ENCODE measurements at regions not wholly inside any gene's neighbourhood (a gene's known extent, or its start where the extent isn't known, plus 50 kb on each side); places are given as distances from the start of the nearest gene placed in this dataset.

GRCh38 chr21:34263629-34264028 lies 100.2 kb upstream of the KCNE2 start:
- H3K79me2 ChIP-seq = no peaks in the 10 kb centered on the region
- H3K36me3 ChIP-seq (ENCODE audit: control insufficient read depth, insufficient read depth, low read length) = no peaks in the 10 kb centered on the region
- no peak for TF ChIP-seq CTCF (IDR thresholded peaks at IDR 0.05)
- no peak overlapping the region for H3K9ac ChIP-seq
- no peaks in the 10 kb centered on the region for H3K9me3 ChIP-seq (ENCODE audit: control insufficient read depth, low read length)
- no peaks in the 10 kb centered on the region for H3K4me1 ChIP-seq
- no peak overlapping the region for H3K4me2 ChIP-seq (ENCODE audit: low read length)
- H2AFZ ChIP-seq = no peak overlapping the region
- H3K4me3 ChIP-seq (ENCODE audit: low read depth, low read length) = no peak overlapping the region
- H3K27ac ChIP-seq = no peak overlapping the region
- H3K27me3 ChIP-seq (ENCODE audit: control insufficient read depth, insufficient read depth, low read length) = no peaks in the 10 kb centered on the region

DNA sequence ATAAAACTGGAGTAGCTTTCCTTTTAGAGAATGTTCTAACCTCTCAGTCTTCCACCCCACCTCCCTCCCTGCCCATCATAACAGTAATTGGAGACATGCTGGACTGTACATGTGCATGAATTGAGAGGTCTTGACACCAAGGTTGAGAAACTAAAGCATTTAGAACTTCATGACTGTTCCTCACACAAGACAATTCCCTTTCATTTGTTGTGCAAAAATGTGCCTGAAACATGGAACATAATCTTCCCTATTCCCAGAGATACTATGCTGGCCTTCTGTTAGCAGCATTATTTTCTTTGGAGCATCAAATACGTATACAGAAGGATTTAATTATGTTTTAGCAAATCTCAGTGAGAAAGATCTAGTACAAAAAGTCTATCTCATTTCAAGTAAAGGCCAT lies 97.5 kb upstream of the KCNE2 start:
- no peak overlapping the region for H3K9ac ChIP-seq
- H3K4me3 ChIP-seq (ENCODE audit: low read depth, low read length) = no peak overlapping the region
- no peak for TF ChIP-seq CTCF (IDR thresholded peaks at IDR 0.05)
- no peaks in the 10 kb centered on the region for H3K36me3 ChIP-seq (ENCODE audit: control insufficient read depth, insufficient read depth, low read length)
- no peaks in the 10 kb centered on the region for H3K9me3 ChIP-seq (ENCODE audit: control insufficient read depth, low read length)
- H3K27me3 ChIP-seq (ENCODE audit: control insufficient read depth, insufficient read depth, low read length) = no peaks in the 10 kb centered on the region
- no peak overlapping the region for H2AFZ ChIP-seq
- H3K4me2 ChIP-seq (ENCODE audit: low read length) = no peak overlapping the region
- no peak overlapping the region for H3K27ac ChIP-seq
- no peaks in the 10 kb centered on the region for H3K79me2 ChIP-seq
- no peaks in the 10 kb centered on the region for H3K4me1 ChIP-seq

DNA sequence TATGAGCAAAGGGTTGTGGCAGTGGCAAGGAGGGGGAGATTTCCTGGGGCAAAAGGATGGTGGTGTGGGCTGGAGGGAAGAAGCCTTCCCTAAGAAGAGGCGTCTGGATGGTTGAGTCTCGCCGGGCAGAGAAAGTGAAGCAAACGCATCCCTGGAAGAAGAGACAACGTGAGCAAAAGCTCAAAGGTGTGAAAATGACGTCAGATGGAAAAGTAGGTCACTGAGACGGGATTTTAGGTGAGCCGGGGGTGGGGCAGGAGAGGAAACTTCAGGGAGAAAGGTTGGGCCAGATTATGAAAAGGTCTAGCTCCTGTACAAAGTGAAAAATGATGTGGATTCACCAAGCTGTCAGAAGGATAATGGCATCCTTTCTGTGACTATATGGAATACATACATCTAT lies 95.3 kb upstream of the KCNE2 start:
- no peak overlapping the region for H2AFZ ChIP-seq
- no peak overlapping the region for H3K27ac ChIP-seq
- H3K79me2 ChIP-seq = no peaks in the 10 kb centered on the region
- H3K4me2 ChIP-seq (ENCODE audit: low read length) = no peak overlapping the region
- no peaks in the 10 kb centered on the region for H3K36me3 ChIP-seq (ENCODE audit: control insufficient read depth, insufficient read depth, low read length)
- H3K9me3 ChIP-seq (ENCODE audit: control insufficient read depth, low read length) = no peaks in the 10 kb centered on the region
- no peaks in the 10 kb centered on the region for H3K27me3 ChIP-seq (ENCODE audit: control insufficient read depth, insufficient read depth, low read length)
- no peak for TF ChIP-seq CTCF (IDR thresholded peaks at IDR 0.05)
- no peak overlapping the region for H3K4me3 ChIP-seq (ENCODE audit: low read depth, low read length)
- no peaks in the 10 kb centered on the region for H3K4me1 ChIP-seq
- no peak overlapping the region for H3K9ac ChIP-seq

GRCh38 chr21:34270411-34270810 lies 93.4 kb upstream of the KCNE2 start:
- no peak overlapping the region for H3K27ac ChIP-seq
- H3K27me3 ChIP-seq (ENCODE audit: control insufficient read depth, insufficient read depth, low read length) = no peaks in the 10 kb centered on the region
- no peaks in the 10 kb centered on the region for H3K9me3 ChIP-seq (ENCODE audit: control insufficient read depth, low read length)
- no peak overlapping the region for H3K9ac ChIP-seq
- H2AFZ ChIP-seq = no peak overlapping the region
- H3K4me2 ChIP-seq (ENCODE audit: low read length) = no peak overlapping the region
- no peak overlapping the region for H3K4me3 ChIP-seq (ENCODE audit: low read depth, low read length)
- H3K4me1 ChIP-seq = no peaks in the 10 kb centered on the region
- no peak for TF ChIP-seq CTCF (IDR thresholded peaks at IDR 0.05)
- no peaks in the 10 kb centered on the region for H3K36me3 ChIP-seq (ENCODE audit: control insufficient read depth, insufficient read depth, low read length)
- no peaks in the 10 kb centered on the region for H3K79me2 ChIP-seq

- Histone ChIP-seq H3K79me2 (no peaks in the 10 kb centered on the region), H3K36me3 (ENCODE audit: control insufficient read depth, insufficient read depth, low read length) (no peaks in the 10 kb centered on the region), H3K4me3 (ENCODE audit: low read depth, low read length) (no peak overlapping the region), H3K9ac (no peak overlapping the region), H2AFZ (no peak overlapping the region), H3K4me2 (ENCODE audit: low read length) (no peak overlapping the region), H3K27me3 (ENCODE audit: control insufficient read depth, insufficient read depth, low read length) (no peaks in the 10 kb centered on the region), H3K27ac (no peak overlapping the region), H3K9me3 (ENCODE audit: control insufficient read depth, low read length) (no peaks in the 10 kb centered on the region), H3K4me1 (no peaks in the 10 kb centered on the region)
- no peak for TF ChIP-seq CTCF (IDR thresholded peaks at IDR 0.05)
Observed at GRCh38 chr21:34271189-34271851, 92.5 kb upstream of the KCNE2 start.
